ENCODE measurements at regions not wholly inside any gene's neighbourhood (a gene's known extent, or its start where the extent isn't known, plus 50 kb on each side); places are given as distances from the start of the nearest gene placed in this dataset.

GRCh38 chr13:78201411-78201810 is 282.8 kb upstream of the EDNRB start:
- no peak for DNase-seq

- no peak for DNase-seq
Observed at GRCh38 chr13:78198821-78199220, 280.2 kb upstream of the EDNRB start.

- no peak for DNase-seq
Observed at GRCh38 chr13:78198419-78198818, 279.8 kb upstream of the EDNRB start.

GRCh38 chr13:78197231-78197630 is 278.6 kb upstream of the EDNRB start:
- no peak for DNase-seq

- DNase-seq, result no peak
Observed at GRCh38 chr13:78194904-78195639, 276.4 kb upstream of the EDNRB start.

- DNase-seq, result no peak
Observed at GRCh38 chr13:78193846-78194245, 275.2 kb upstream of the EDNRB start.

DNA sequence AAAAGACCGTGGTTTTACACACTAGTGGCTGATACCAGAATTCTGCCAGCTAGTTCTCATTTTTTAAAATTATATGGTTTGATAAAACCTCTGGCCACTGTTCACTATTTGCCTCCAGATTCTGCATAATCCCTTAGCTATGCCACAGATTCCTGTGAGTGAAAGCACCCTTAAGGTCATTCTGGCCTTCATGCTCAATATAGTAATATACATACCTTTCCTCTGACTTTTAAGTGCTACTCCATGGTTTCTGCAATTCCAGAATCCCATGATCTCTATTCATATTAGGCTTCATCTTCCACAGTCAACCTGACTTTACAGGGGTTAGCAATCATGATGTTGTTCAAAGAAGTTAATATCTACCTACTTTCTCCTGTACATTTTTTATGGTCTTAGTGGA is 274.1 kb upstream of the EDNRB start:
- DNase-seq, result no peak

DNA sequence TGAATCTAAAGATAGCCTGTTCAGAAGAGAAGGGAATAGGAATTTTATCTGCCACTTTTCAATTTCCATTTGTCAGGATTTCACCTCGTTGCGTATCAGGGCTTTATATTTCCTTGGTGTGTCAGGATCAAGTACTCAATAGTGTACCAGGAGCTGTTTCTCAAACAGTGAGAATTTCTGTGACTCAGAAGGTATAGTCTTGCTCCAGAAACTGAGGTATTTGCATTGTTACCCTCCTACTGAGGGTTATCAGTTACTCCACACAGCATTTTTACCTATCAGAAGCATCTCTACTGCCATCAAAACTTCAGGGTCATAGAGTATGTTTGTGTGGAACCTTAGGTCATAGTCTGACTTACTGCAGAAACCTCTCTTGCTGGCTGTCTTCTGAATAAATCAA is 271.7 kb upstream of the EDNRB start:
- no peak for DNase-seq

DNA sequence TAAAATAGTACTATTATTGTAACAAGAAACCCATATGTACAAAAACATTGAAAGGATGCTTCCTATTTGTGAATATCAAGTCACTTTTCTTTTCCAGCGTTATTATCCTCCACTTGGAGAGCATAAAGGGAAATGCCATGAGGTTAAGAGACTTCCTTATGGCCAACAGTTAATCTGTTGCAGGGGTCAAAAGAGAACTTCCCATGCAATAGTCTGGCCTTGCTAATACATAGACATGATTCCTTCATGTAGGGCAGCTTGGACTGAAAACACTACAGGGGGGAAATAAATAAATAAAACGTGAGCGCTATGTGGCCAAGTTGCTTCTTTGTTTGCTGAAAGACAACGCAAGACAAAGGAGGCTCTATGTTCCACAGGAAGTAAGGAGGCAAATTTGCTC is 269.1 kb upstream of the EDNRB start:
- no peak for DNase-seq

DNA sequence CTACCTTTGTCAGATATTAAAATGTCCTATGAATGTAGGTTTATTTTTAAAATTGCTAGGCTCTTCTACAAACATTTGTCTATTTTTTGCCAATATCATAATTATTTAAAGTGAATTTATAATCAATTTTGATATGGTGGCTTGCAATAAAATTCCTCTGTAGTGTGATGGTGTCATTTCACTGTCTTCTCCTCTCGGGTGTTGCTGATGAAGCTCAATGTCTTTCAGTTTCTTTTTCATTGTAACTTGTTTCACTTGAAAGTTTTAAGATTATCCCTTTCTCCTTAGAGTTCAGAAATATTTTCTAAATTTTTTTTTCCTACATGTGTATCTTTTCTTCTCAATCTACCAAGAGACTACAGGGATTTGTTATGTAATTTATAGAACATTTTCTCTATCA is 267.1 kb upstream of the EDNRB start:
- no peak for DNase-seq

- DNase-seq, result no peak
Observed at GRCh38 chr13:78183732-78184131, 265.1 kb upstream of the EDNRB start.

- no peak for DNase-seq
Observed at GRCh38 chr13:78182813-78183212, 264.2 kb upstream of the EDNRB start.

- no peak for DNase-seq
Observed at GRCh38 chr13:78177306-78177705, 258.7 kb upstream of the EDNRB start.

- no peak for DNase-seq
Observed at GRCh38 chr13:78176880-78177279, 258.2 kb upstream of the EDNRB start.

DNA sequence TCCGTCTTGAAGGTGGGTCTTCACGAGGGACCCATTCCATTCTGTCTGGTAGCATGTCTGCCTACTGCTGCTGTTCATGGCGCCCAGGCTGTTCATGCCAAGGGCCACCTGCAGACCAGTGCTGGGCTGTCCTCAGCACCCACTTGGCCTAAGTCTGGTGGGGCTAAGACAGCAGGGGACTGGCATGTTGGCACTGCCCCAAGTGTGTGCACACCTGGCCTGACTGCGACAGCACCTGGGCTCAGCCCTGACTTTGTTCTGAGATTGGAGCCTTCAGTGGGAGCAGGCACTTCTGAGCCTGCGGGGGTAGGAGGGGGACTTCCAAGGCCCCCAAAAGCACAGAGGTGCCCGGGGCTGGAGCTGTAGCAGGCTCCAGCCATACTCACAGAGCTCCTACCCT is 250.8 kb upstream of the EDNRB start:
- DNase-seq, result no peak

- DNase-seq, result no peak
Observed at GRCh38 chr13:78168981-78169380, 250.3 kb upstream of the EDNRB start.

DNA sequence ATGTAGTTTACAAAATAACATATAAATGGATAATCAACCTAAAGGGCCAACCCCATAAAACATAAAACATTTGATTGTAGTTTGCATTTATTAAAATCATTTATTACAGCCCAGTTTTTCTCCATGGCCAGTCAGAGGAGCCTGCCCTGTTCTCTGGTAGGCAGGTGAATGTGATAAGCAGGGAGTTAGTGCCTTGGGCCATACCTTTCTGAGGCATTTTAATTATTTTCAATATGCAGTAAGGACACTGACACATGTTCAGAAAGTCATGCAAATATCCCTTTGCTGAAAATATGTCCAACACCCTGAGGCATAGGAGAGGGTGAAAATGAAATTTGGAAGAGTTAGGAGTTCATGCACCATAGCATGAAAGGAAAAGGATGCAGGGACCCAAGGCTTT is 242.6 kb upstream of the EDNRB start:
- no peak for DNase-seq

GRCh38 chr13:78160793-78161192 is 242.2 kb upstream of the EDNRB start:
- no peak for DNase-seq

- DNase-seq, result no peak
Observed at GRCh38 chr13:78152415-78152814, 233.8 kb upstream of the EDNRB start.

DNA sequence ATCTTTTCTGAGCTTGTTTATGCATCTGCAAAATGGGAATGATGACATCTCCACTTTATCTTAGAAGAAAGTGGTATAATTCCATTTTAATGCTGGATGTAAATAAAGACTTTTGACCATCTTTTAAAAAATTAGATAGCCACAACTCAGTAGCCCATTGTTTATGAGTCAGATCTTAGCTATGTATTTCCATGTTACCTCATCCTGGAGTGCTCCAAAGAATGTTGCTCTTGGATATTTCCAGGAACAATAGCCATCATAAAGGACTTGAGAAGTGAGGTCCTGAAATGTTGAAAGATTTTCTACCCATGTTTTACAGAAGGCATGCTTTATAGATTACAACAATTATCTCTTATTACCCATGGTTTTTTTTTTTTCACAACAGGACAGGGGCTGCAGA is 229.3 kb upstream of the EDNRB start:
- DNase-seq, result no peak

DNA sequence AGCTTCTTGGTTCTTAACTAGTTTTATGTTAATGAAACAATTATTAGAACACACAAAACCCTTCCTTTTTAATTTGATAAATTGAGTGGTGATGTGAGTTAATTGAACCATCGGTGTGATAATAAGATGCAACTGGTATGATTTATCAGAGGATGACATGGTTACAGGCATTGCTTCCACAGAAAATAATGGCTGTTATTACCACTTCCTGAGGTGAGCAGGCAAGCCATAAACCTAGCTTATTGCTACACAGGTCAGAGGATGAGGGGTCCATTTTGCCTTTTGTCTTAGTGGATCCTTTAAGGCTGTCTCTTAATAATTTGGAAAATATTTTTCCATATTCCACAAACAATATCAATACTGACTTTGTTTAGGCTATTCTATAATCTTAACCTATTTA is 226.6 kb upstream of the EDNRB start:
- DNase-seq, result no peak

GRCh38 chr13:78139765-78140164 is 221.1 kb upstream of the EDNRB start:
- DNase-seq, result no peak

GRCh38 chr13:78138756-78139155 is 220.1 kb upstream of the EDNRB start:
- DNase-seq, result no peak

- peak; percentile 38 for DNase-seq
Observed at GRCh38 chr13:78137404-78138142, 218.9 kb upstream of the EDNRB start.

DNA sequence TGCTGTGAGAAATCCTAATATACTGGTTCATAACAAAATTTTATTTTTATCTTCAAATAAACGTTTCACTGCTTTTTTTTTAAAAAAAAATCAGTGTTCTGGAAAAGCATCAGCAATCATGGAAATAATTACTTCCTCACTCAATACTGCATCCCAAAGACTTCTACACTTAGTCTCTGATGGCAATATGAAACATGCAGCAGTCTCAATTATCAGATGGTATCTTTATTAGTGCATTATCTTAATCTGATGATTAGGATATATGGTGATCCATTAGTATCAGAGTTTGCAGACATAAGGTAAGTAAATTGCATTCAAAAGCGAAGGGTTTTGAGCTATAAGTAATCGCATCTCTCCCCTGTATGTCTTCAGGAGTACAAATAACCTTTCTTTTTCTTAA is 218.3 kb upstream of the EDNRB start:
- no peak for DNase-seq
